ENCODE measurements at regions not wholly inside any gene's neighbourhood (a gene's known extent, or its start where the extent isn't known, plus 50 kb on each side); places are given as distances from the start of the nearest gene placed in this dataset.

DNA sequence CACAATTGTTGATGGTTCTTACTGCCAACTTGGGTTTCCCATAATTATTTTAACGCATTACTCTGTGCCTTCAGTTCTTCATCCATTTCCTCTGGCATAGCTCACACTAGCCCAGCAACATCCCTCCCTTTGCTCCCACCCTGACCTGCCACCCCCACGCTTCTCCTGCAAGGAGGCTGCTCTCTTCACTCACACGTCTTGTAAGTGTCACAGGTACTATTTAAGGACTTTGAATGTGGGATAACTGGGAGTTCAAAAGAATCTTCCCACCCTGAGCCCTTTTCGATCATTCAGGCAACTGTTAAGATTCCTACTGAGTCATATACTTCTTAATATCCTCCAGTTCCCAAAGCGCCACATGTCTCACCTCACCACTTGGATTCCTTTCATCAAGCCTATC lies 95.4 kb downstream of the PXDC1 start:
- in situ Hi-C loops (cut with MboI): no loop called here
- no peak overlapping the region for H3K9ac ChIP-seq (ENCODE audit: control insufficient read depth, insufficient read depth, low read length)

More for the DNA sequence above, 95.4 kb downstream of the PXDC1 start:
- WGBS (ENCODE audit: insufficient coverage, insufficient replicate concordance, low lambda C conversion rate, missing lambda C conversion rate): 37% methylated on average over 5 of the region's 5 CpGs
- Histone ChIP-seq H3K36me3 (ENCODE audit: control insufficient read depth in 2 of 2, insufficient read depth in 2 of 2, low read length in 1 of 2) (no peaks in the 10 kb centered on the region), H3K4me1 (ENCODE audit: control insufficient read depth, insufficient read depth, low read length) (no peaks in the 10 kb centered on the region), H3K27me3 (replicated peaks in 1 of 2; ENCODE audit: control insufficient read depth in 2 of 2, insufficient read depth in 2 of 2, low read length in 1 of 2) (no peaks in the 10 kb centered on the region; a peak in 1 of 4 replicates), H3K27ac (ENCODE audit: control insufficient read depth, insufficient read depth) (no peak overlapping the region), H4K20me1 (ENCODE audit: control insufficient read depth, insufficient read depth) (no peaks in the 10 kb centered on the region), H3K9me3 (replicated peaks; ENCODE audit: control insufficient read depth, insufficient read depth, low read length) (no peaks in the 10 kb centered on the region), H3K4me3 (no peak overlapping the region), H3K4me2 (ENCODE audit: control insufficient read depth, insufficient read depth) (no peak overlapping the region), H3K79me2 (ENCODE audit: control insufficient read depth, insufficient read depth, low read length) (no peaks in the 10 kb centered on the region), H2AFZ (ENCODE audit: control insufficient read depth, low read depth, low read length) (no peak overlapping the region)
- no TSS peak for BruUV-seq (replicated peaks)
- RAD21 ChIA-PET (ENCODE audit: unreplicated experiment): no interaction called here
- FAIRE-seq: no peak
- ATAC-seq: no peak
- DNase-seq (ENCODE audit: low read depth, low spot score): no peak
- CTCF ChIA-PET: no interaction called here
- intact Hi-C loops (cut with micrococcal nuclease; ENCODE audit: unreplicated experiment): no loop called here
- TF ChIP-seq, protein P1, sequence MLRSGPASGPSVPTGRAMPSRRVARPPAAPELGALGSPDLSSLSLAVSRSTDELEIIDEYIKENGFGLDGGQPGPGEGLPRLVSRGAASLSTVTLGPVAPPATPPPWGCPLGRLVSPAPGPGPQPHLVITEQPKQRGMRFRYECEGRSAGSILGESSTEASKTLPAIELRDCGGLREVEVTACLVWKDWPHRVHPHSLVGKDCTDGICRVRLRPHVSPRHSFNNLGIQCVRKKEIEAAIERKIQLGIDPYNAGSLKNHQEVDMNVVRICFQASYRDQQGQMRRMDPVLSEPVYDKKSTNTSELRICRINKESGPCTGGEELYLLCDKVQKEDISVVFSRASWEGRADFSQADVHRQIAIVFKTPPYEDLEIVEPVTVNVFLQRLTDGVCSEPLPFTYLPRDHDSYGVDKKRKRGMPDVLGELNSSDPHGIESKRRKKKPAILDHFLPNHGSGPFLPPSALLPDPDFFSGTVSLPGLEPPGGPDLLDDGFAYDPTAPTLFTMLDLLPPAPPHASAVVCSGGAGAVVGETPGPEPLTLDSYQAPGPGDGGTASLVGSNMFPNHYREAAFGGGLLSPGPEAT (IDR thresholded peaks at IDR 0.05; ENCODE audit: low read depth): no peak
- TF ChIP-seq, protein P2, sequence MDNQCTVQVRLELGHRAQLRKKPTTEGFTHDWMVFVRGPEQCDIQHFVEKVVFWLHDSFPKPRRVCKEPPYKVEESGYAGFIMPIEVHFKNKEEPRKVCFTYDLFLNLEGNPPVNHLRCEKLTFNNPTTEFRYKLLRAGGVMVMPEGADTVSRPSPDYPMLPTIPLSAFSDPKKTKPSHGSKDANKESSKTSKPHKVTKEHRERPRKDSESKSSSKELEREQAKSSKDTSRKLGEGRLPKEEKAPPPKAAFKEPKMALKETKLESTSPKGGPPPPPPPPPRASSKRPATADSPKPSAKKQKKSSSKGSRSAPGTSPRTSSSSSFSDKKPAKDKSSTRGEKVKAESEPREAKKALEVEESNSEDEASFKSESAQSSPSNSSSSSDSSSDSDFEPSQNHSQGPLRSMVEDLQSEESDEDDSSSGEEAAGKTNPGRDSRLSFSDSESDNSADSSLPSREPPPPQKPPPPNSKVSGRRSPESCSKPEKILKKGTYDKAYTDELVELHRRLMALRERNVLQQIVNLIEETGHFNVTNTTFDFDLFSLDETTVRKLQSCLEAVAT (IDR thresholded peaks at IDR 0.05): no peak
- TF ChIP-seq, protein P3, sequence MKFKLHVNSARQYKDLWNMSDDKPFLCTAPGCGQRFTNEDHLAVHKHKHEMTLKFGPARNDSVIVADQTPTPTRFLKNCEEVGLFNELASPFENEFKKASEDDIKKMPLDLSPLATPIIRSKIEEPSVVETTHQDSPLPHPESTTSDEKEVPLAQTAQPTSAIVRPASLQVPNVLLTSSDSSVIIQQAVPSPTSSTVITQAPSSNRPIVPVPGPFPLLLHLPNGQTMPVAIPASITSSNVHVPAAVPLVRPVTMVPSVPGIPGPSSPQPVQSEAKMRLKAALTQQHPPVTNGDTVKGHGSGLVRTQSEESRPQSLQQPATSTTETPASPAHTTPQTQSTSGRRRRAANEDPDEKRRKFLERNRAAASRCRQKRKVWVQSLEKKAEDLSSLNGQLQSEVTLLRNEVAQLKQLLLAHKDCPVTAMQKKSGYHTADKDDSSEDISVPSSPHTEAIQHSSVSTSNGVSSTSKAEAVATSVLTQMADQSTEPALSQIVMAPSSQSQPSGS (IDR thresholded peaks at IDR 0.05; ENCODE audit: low read length): no peak
- TF ChIP-seq NRF1 (conservative IDR thresholded peaks at IDR 0.05; ENCODE audit: low read depth, low read length) (no peak), TCF3 (IDR thresholded peaks at IDR 0.05; ENCODE audit: borderline replicate concordance, insufficient read depth, low read depth, low read length) (no peak), ZNF622 (IDR thresholded peaks at IDR 0.05) (no peak), SREBF2 (IDR thresholded peaks at IDR 0.05; ENCODE audit: low read length) (no peak), FOS (IDR thresholded peaks at IDR 0.05; ENCODE audit: borderline replicate concordance, extremely low read depth, insufficient read length) (no peak), EZH2 (IDR thresholded peaks at IDR 0.05; ENCODE audit: borderline replicate concordance, control insufficient read depth, low read depth, low read length) (no peak), TARDBP (IDR thresholded peaks at IDR 0.05; ENCODE audit: borderline replicate concordance) (no peak), NR2C1 (IDR thresholded peaks at IDR 0.05) (no peak), JUNB (IDR thresholded peaks at IDR 0.05) (no peak)
- TF ChIP-seq, protein P4, sequence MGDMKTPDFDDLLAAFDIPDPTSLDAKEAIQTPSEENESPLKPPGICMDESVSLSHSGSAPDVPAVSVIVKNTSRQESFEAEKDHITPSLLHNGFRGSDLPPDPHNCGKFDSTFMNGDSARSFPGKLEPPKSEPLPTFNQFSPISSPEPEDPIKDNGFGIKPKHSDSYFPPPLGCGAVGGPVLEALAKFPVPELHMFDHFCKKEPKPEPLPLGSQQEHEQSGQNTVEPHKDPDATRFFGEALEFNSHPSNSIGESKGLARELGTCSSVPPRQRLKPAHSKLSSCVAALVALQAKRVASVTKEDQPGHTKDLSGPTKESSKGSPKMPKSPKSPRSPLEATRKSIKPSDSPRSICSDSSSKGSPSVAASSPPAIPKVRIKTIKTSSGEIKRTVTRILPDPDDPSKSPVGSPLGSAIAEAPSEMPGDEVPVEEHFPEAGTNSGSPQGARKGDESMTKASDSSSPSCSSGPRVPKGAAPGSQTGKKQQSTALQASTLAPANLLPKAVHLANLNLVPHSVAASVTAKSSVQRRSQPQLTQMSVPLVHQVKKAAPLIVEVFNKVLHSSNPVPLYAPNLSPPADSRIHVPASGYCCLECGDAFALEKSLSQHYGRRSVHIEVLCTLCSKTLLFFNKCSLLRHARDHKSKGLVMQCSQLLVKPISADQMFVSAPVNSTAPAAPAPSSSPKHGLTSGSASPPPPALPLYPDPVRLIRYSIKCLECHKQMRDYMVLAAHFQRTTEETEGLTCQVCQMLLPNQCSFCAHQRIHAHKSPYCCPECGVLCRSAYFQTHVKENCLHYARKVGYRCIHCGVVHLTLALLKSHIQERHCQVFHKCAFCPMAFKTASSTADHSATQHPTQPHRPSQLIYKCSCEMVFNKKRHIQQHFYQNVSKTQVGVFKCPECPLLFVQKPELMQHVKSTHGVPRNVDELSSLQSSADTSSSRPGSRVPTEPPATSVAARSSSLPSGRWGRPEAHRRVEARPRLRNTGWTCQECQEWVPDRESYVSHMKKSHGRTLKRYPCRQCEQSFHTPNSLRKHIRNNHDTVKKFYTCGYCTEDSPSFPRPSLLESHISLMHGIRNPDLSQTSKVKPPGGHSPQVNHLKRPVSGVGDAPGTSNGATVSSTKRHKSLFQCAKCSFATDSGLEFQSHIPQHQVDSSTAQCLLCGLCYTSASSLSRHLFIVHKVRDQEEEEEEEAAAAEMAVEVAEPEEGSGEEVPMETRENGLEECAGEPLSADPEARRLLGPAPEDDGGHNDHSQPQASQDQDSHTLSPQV (IDR thresholded peaks at IDR 0.05): no peak
- TF ChIP-seq, protein P5, sequence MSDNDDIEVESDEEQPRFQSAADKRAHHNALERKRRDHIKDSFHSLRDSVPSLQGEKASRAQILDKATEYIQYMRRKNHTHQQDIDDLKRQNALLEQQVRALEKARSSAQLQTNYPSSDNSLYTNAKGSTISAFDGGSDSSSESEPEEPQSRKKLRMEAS (IDR thresholded peaks at IDR 0.05; ENCODE audit: low read depth, low read length): no peak
- TF ChIP-seq, protein P6, sequence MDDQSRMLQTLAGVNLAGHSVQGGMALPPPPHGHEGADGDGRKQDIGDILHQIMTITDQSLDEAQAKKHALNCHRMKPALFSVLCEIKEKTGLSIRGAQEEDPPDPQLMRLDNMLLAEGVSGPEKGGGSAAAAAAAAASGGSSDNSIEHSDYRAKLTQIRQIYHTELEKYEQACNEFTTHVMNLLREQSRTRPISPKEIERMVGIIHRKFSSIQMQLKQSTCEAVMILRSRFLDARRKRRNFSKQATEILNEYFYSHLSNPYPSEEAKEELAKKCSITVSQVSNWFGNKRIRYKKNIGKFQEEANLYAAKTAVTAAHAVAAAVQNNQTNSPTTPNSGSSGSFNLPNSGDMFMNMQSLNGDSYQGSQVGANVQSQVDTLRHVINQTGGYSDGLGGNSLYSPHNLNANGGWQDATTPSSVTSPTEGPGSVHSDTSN (IDR thresholded peaks at IDR 0.05; ENCODE audit: insufficient replicate concordance, low read depth, low read length): no peak
- POLR2A ChIA-PET: no interaction called here
- SMC1A ChIA-PET (ENCODE audit: uncharacterized antibody, unreplicated experiment): no interaction called here

Data from GM12878 (cell line).